NOMO-1 (cell line): ENCODE measurements at regions not wholly inside any gene's neighbourhood (a gene's known extent, or its start where the extent isn't known, plus 50 kb on each side); places are given as distances from the start of the nearest gene placed in this dataset.

Experiments
- DNase-seq, 2 experiments: peaks; one replicate each; lab custom pipeline; 2025; ENCODE audit not compliant: unreplicated experiment in 2 of 2; lab: John Stamatoyannopoulos, UW

DNA sequence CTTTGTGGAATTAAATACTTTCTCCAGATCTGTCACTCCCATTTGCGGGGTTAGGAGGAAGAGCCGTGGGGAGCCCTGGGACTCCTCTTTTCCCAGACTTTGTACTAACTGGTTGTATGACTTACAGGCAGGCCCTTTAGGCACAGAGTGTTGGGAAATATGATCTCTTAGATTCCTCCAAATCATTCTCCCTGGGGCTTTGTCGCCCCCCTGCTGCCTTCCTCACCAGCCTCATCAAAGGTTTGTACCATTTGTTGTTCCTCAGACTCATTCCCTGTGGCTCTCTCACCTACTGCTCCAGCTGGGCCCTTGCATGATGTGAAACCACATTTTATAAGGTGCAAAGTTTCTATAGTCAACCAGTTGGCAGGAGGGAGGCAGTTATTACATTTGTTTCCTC is 56.4 kb downstream of the CRYGS start:
- no peak for DNase-seq

DNA sequence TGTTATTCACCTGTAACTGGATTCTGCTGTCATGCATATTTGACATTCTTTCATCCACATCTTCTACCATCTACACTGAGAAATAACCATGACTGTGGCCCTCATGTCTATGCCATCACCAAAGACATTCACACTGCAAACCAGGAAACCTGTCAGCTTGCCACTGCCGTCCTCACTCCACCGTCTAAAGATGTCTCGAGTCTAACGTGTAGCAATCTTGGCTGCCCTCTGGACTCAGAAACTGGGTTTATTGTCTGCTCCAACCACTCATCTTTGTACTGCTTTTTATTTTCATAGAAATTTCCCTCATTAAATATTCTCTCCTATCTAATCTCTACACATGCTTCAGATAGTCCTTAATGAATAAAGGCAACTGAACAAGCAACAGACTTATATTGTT is 57.1 kb downstream of the CRYGS start:
- DNase-seq, result no peak

DNA sequence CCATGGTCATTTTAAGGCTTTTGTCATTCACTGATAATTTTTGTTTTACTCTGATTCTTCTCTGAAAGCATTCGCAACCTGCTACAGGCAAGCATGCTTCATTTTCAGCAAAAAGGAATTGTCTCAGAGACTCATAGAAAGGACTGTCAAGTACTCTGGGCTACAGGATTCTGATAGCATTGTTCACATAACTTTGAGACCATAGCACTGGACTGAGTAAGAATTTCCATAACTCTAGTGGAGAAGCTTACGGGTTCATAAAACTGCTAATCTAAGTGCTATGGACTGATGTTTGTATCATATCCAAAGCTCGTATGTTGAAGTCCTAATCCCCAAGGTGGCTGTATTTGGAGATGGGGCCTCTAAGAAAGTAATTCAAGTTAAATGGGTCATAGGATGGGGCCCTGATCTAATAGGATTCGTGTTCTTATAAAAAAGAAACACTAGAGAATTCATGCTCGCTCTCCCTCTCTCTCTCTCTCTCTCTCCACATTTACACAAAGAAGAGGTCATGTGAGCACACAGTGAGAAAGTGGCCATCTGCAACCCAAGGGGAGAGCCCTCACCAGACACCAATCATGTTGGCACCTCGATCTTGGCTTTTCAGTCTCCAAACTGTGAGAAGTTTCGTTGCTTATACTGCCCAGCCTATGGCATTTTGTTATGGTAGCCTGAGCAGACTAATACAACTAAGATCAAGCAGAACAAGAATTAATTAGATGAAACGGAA is 60.4 kb downstream of the CRYGS start:
- no peak for DNase-seq

DNA sequence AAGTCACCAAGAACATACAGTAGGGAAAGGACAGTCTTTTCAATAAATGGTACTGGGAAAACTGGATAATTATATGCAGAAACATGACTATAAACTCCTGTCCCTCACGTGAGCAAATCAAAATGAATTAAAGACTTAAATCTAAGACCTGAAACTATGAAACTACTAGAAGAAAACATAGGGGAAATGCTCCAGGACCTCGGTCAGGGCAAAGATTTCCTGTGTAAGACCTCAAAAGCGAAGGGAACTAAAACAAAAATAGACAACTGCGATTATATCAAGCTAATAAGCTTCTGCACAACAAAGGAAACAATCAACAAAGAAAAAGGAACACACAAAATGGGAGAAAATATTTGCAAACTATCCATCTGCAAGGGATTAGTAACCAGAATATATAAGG is 62.7 kb downstream of the CRYGS start:
- DNase-seq, result no peak

DNA sequence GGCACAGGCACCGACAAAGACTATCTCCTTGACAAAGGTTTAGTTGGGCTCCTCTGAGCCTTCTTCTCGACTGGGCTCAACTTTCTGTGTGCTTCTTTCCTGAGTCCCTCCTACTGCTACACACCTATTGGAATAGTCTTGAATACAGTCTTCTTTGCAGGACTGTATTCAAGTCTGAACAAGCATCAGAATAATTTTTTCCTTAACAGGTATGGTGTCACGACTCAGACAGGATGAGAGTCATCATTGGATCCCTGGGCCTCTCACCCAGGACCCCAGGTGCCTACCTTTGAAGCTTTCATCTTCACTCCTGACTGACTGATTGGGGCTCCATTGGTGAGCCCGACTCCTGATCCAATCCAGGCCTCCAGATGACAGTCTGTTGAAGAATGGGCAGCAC is 66.3 kb downstream of the CRYGS start:
- no peak for DNase-seq

DNA sequence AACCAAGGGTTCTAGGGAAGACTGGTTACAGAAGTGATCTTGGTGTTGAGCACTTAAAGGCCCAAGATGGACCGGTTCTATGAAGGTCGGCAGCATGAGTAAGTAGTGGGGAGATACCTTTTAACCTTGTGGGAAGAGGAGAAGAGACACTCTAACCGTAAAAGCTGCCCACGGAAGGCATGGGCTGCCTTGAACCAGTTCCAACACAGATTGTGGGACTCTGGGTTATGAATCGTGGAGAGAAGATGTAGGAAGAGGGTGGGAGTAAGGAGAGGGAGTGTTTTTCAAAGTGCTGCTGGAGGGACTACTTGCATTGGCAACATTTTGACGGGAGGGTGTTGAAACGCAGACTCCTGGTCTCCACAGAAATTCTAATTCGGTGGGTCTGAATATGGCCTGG is 67.1 kb downstream of the CRYGS start:
- DNase-seq, result no peak

DNA sequence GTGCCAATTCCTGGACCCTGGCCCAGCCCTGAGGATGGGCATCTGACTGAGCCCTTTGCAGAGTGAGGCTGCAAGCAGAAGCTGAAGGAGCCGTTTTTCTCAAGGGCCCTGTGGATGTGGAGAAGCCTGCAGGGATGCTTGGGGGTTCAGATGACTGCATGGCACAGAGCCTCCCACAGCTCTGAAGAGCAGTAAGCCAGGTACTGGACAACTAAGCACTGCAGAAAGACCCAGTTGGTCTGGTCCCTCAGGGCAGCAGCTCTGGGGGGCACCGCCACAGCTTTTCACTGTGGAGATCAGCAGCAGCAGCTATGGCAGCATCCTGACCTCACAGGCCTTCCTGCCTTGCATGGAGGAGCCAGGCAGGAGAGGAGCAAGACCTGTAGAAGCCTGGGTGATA is 67.6 kb downstream of the CRYGS start:
- DNase-seq, result no peak

DNA sequence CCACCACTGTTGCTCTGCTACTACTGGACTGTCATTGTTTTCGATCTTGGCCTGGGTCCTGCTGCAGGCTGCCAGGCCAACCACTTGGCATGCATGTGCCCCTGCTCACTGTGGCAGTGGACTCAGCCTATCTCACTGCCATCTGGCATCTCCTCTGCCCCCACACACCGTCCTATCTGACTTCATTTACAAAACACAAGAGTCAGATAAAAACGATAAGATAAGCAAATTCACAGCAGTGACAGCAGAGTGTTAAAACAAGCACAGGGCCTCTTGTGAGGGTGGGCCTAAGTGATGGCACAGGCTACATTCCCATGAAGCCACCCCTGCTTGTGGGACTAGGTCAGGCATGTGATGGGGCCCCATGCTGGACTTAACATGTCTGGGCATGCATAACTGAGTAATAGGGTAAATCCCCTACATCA is 68.1 kb downstream of the CRYGS start:
- no peak for DNase-seq

DNA sequence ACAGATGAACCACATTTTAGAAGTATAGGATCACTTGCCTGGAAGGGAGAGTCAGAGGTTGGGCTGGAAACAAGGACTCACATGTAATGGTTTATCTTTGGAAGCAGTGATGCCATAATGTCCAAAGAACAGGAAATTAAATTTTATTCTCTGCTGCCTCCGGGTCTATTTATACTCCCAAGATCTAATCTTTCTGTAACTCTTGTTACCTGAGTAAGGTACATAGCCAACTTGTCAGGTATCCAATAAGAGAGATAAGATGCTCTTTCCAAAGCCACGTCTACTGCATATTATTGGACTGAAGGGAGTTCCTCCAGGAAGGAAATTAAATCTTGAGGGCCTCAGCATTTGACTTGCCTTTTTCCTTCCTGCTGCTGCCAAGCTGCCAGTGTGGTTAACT is 71.0 kb downstream of the CRYGS start:
- no peak for DNase-seq

DNA sequence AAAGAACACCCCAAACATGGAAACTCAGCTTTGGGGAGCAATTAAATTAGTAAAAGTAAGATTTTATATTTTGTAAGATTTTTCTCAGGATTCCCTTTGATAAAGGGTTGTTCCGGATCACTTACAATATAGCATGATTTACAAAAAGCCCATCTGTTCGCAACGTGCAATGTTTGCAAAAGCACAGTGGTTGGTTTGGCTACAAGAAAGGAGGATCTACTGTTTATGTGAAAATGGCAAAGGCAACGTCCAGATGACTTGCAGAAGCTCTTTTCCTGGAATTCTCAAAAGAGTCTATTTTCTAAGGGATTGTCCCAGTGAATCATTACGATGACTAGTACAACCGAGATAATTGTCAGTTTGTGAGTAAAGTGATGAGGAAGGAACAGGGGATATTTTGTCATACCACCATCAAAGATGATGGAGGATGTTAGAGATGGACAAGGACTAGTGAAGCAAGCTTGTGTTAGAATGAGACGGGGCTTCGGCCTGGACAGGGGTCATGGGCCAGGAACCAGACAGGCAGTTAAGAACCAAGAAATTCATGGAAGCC is 71.6 kb downstream of the CRYGS start:
- DNase-seq, result no peak

DNA sequence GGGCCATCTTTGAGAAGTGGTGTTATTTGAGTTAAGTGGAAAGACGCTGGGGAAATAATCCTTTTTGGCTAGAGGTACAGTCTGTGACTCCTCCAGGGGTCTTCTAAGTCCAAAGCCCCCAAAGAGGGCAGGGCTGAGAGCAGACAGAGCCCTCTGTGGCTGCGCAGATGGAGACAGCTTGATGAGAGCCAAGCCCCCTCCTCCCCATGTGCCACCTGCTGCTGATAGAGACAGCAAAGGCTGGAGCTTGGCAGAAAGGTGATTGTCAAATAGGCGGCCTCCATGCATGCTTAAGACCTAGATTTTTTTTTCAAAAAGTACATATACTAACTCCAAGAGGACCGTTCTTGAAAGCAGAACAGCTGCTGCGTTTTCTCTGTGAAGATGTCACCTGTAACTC is 72.4 kb downstream of the CRYGS start:
- DNase-seq, result no peak

DNA sequence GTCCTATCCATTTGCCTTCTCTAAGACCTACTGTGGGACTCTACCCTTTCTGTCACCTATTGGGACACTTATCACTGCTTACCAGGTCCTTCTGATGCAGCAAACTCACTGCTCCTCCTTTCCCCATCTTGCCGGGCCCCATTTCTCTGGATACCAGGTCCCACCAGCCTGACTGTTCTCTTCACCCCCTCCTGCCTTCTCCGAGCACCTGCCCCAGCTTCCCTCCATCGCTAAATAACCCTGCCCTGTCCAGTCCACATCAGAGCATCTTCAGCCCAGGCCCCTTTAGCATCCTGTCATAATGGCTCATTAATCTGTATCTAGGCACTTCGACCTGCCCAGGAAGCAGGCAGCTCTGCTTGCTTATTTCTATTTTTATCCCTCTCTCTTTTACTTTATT is 74.7 kb downstream of the CRYGS start:
- DNase-seq, result no peak

DNA sequence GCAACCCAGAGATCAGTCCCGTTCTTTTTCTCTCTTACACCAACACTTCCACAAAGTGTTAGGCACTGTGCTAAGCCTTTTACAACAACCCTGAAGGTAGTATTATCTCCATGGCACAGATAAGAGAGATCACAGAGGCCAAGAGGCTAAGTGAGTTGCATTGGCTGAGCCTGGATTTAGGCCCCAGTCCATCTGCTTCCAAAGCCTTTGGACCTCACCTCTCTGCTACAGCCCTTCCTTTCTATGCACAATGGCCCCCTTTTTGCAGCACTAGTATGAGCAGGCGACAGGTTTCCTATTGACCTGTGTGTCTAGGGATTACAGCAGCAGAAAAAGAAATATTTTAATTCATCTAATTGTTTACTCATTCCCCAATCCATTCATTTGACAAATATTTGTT is 76.2 kb downstream of the CRYGS start:
- DNase-seq, result no peak

DNA sequence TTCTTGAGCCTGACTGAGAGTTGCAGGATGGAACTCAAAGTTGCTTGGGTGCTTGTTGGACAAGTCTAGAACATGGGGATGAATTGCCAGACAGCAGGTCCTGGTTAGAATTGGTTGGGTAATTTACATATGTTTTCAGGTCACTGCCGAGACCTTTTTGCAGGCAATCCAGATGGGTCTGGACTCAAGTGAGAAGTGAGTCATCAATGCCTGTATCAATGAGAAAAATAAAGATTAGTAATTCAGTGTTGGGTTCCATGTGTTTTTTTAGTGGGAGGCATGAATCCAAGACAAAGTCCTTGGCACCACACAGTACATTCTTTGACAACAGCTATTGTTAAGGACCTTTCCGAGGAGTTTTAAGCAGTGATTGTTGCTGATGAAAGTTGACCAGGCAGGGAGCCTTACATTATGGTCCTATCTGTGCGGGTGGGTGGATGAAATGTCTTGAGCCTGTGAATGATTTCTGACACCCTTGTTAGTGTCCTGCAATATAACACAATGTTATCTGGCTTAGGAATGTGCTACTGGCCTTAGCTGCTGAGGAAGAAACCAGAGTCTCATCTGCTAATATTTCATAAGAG is 77.7 kb downstream of the CRYGS start:
- no peak for DNase-seq

DNA sequence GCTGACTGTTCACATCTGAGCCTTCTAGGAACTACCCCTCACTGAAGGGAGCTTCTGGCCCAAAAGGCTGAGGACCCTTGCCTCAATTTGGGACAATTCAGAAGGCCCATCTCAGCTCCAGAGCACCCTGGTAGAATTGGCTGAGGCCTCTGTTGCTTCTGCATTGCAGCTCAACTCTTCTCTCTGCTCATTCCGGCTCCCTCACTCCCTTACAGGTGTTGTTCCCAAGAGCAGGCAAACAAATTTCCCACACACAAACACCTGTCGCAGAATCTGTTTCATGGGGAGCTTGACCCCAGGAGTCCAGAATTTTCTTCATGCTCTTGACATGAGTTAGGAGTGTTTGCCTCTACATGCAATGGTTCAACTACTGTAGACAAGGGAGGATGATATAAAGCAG is 78.7 kb downstream of the CRYGS start:
- no peak for DNase-seq

DNA sequence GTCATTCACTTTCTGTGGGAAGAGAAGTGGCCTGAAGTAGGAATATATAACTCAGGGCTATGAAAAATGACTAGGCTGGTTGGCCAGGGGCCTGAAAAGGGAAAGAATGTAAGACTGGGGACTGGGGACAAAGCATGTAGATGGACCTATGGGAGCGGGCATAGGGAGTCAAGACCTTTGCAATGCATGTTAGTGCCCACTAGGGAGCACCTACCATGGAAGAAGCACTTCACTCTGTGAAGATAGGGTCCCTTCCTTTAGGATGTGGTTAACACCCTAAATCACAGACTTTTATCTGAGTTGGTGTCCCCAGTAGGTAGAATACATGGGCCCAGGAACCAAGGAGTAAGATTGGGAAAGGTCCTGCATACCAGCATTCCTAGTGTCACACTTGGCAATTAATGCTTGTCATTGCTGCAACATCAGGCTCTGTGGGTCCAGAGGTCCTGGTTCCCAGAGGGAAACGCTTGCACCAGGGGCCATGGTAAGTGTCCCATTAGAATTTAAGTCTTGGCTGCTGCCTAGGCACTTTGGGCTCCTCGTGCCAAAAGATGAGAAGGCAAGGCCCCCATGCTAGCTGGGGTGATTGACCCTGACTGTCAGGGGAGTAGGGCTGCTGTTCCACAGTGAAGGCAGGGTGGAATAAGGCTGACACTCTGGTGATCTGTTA is 79.6 kb downstream of the CRYGS start:
- DNase-seq, result no peak

DNA sequence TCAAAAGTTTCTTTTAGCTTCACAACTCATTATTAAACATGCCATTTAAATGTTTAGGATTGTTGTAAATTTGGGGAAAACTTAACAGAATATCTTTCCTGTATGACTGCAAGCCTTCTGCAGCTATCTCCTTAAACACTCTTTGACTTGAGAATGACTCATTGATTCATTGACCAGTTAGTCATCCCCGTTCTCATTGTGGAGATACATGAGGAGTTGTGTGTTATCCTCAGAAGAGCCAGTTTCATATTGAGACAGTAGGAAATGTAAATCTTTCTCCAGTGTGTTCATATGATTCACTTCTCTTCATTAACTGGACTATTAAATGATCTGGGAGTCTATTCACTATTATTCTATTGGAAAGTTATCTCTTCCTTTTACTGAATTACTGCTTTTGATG is 83.0 kb downstream of the CRYGS start:
- DNase-seq, result peak in 1 of 2 experiments; percentile 25

DNA sequence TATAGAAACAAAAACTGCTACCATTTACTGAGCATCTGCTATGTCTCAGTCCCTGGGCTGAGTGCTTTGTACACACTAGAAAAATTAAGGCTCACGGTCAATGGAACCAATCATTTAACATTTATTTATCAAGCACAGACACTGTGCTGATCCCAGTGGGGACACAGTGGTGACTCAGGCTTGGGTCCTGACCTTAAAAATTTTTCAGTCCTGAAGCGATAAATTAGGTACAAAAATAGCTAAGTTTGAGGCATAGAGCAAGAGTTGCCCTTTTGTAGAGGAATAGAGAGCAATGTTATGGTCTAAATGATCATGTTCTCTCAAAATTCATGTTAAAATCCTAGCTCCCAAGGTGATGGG is 85.1 kb downstream of the CRYGS start:
- DNase-seq, result no peak

DNA sequence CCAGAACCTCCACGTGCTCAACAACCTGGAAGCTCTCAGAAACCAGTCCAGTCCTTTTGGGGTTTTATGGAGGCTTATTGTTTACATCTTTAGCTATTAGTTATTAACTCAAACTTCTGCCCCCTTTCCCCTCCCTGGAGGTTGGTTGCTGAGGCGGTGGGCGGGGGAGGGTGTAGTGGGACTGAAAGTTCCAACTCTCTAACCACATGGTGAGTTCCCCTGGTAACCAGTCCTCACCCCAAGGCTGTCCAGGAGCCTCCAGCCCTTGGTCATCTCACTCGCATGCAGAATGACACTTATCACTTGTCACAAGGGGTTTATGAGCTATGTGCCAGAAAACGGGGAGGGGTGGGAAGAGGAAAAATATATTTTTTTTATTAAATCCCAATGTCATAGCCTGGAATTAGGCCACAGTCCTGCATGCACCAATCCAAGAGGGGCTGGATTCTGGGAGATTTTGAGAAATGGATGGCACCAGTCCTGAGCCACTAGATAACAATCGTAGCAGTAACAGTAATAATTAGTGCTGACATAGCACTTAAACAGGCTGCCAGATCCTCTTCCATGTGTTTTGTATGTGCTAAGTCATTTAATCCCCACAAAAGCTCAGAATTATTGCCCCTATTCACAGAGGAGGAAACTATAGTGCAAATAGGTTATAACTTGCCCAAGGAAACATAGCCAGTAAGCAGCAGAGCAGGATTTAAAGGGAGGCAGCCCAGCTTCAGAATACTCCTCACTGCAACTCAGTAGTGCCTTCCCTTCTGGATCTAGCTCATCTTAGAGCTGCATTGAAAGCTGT is 85.7 kb downstream of the CRYGS start:
- no peak for DNase-seq

DNA sequence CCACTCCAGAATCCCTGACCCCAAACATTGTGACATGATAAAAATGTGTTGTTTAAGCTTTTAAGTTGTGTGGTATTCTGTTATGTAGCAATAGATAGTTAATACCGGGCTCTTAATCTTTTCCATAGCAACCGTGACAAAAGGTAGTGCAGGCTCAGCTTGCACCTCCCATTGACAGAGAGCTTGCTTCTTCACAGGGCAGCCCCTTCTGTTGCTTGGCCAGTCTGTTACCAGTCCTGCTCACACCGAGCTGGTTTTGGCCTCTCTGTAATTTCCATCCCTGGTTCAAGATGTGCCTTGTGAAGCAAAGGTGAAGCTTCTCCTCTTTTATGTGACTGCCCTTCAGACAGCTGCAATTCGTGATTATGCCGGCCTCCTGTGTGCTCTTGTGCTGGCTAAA is 86.9 kb downstream of the CRYGS start:
- DNase-seq, result no peak

DNA sequence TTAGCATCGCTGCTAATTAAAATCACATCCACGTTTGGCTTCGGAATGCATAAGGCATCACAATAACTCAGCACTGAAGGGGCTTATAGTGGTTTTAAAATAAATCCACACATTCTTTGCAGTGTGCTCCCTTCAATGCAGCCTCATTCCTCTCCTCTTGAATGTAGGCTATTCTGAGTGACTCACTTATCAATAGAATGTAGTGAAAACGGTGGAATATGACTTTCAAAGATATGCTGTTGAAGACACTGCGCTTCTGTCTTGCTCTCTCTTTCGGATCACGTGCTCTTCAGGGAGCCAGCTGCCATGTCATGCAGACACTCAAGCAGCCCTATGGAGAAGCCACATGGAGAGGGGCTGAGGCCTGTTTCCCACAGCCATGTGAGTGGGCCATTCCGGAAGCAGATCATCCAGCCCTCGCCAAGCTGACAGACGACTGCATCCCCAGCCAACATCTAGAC is 87.4 kb downstream of the CRYGS start:
- DNase-seq, result no peak
